HS-5 (cell line): ENCODE measurements at regions not wholly inside any gene's neighbourhood (a gene's known extent, or its start where the extent isn't known, plus 50 kb on each side); places are given as distances from the start of the nearest gene placed in this dataset.
A peak's percentile ranks its signal among the peaks of the same experiment; 100 is the strongest.
"Not testable (repeated sequence)": the region's sequence is repeated elsewhere in the genome, so short reads cannot be mapped to it uniquely, and the experiment has no call there.

ENCODE experiments used
- DNase-seq: peaks from one replicate; pipeline ENCODE4 v3.0.0-alpha.2; 2012; ENCODE audit warnings: low read depth

GRCh38 chr14:84436528-84436927, 1093.4 kb upstream of the FLRT2 start:
- DNase-seq = no peak

DNA sequence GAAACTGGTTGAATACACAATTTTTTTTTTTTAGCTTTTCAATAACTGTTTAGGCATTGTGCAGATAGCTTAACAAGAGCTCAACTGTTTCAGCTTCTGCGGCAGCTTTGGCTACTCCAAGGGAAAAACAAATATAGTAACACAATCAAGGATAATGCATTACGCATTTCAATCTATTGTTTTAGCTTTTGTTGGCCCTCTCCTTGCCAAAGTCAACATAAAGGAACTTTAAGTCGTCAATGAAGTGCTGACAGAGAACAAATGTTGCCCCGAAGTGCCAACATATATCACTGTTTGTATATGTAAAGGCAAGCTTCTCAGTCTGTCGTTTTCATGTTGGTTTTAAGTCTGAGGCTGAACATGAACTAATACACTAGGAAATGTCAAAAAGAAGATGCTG, 1087.4 kb upstream of the FLRT2 start:
- DNase-seq = no peak

GRCh38 chr14:84445486-84445885, 1084.5 kb upstream of the FLRT2 start:
- no peak for DNase-seq

DNA sequence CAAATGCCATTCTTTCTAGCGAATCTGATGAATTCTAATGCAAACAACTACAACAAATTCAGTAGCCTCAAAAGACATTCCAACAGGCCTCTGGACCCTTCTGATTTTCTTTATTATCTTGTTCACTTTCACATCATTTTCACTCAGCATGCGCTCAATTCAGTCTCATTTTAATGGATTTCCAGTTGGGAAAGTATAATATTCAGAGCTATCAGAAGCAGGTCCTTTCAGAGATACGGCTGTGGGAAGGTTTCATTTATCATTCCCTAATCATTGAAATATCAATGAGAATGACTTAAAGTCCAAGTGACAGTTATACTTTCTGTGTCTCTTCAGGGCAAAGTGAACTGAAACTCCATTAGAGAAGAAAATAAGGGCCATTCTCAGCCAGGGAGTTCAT, 1083.7 kb upstream of the FLRT2 start:
- no peak for DNase-seq

- no peak for DNase-seq
Measured at GRCh38 chr14:84453307-84453950, 1076.5 kb upstream of the FLRT2 start.

DNA sequence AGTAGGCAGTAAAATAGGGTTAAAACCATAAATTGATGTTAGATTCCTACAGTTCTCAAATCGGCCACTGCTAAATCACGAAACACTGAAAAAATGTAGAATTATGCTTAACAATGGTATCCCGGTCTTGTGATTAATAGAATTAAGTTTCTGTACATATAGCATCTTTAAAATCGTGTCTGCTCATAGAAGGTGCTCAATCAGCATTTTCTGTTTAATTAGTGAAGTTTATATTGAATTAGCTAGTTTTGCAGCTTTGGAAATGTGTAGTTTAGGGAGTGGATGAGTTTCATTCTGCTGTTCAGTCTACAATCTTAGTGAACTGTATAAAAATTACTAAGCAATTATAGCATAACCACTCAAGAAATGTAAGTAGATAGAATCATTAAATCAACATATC, 1075.8 kb upstream of the FLRT2 start:
- no peak for DNase-seq

GRCh38 chr14:84456946-84457345, 1073.0 kb upstream of the FLRT2 start:
- no peak for DNase-seq

GRCh38 chr14:84458881-84459280, 1071.1 kb upstream of the FLRT2 start:
- no peak for DNase-seq

GRCh38 chr14:84465880-84466279, 1064.1 kb upstream of the FLRT2 start:
- no peak for DNase-seq

GRCh38 chr14:84468153-84468552, 1061.8 kb upstream of the FLRT2 start:
- DNase-seq = no peak

- DNase-seq = no peak
Measured at GRCh38 chr14:84477996-84478395, 1051.9 kb upstream of the FLRT2 start.

DNA sequence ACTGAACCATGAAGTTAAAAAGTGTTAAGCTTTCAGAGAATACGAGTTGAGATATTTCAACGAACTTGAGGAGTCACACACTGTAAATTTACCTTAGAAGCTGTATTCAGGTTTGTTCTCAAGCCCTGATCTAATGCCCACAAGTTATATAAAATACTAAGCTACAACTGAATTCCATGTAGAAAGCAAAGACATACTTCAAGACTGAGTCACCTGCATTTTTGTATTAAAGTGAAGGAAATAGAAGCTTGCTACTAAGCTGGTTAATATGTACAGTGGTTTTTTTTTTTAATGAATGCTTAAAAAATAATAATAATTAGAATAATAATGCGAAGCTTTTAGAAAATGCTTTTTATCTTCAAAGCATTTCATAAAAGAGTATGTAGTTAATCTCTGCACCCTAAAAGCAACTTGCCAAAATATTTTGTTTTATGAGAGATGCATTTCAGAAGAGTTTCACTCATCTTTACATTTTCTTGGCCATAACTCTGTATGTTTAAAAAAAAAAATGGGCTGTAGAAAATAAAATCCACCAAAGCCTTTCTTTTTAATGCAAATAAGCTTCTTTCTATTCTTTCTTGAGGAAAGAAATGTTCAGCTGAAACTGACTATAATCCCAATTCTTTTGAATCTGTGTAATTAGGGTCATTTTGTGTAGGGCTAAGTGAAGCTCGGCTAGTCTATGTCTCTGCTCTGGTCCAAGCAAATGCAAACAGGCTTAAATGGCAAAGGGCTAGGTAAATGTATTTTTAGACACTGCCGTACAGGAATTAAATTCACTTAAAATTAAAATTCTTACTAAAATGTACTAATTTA, 1047.5 kb upstream of the FLRT2 start:
- peak; percentile 51 for DNase-seq

DNA sequence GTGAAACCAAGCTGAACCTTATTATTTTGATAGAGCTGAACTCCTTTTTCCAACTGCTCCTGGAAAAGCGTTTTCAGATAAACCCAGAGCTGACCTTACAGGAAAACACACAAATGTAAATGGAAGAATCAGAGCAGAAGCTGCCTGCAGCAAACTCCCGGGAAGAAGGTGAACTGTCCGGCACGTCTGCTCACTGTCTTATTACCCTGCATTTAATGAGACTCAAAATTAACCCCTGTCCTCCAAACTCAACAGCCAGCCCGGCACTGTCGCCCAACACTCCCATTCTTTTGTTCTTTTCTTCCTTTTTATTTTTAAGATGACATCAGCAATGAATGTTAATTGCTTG, 1046.9 kb upstream of the FLRT2 start:
- no peak for DNase-seq

GRCh38 chr14:84484243-84484642, 1045.7 kb upstream of the FLRT2 start:
- DNase-seq = not testable (repeated sequence)

DNA sequence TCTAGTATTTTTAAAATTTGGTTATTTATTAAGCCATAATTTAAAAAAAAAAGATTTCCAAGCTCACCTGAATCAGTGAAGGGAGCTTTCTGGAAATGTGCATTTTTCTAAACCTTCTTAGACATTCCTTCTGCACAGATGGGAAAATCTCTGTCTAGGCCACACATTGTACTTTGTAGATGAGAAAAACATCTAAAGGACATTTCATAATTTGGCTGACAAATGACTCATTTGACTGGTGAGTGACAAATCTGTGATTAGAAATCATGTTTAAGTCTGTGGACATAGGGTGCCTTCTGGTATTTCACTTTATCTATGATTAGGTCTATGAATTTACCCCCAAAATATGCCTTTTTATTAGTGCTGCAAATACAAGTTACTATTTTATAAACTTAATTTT, 1044.9 kb upstream of the FLRT2 start:
- no peak for DNase-seq

DNA sequence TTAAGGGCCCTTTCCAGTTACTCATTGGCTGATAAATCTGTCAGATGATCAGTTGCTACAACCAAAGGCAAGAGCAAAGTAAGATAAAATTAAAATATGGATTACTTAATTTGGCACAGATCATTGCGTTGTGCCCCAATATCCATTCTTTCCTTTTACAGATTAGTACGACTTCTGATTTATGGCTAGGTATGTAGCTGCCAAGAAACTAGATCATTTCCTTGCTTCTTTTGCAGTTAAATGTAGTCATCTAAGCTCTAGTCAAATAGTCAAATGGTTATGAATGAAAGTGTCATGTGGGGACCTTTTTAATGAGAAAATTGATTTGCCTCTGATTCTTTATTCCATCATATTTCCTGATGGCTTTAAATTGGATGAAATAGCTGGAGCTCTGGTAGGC, 1039.9 kb upstream of the FLRT2 start:
- no peak for DNase-seq

- DNase-seq = peak; percentile 20
Measured at GRCh38 chr14:84492685-84493084, 1037.3 kb upstream of the FLRT2 start.

DNA sequence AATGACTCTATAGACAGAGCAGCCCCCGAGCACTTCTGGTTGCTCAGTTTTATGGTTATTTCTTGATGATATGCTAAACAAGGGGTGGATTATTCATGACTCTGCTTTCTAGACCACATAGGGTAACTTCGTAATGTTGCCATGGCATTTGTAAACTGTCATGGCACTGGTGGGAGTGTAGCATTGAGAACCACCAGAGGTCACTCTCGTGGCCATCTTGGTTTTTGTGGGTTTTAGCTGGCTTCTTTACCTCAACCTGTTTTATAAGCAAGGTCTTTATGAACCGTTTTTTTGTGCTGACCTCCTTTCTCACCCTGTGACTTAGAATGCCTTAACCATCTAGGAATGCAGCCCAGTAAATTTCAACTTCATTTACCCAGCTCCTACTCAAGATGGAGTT, 1036.2 kb upstream of the FLRT2 start:
- DNase-seq = no peak

- DNase-seq = no peak
Measured at GRCh38 chr14:84496677-84497076, 1033.3 kb upstream of the FLRT2 start.

- DNase-seq = not testable (repeated sequence)
Measured at GRCh38 chr14:84512823-84513222, 1017.1 kb upstream of the FLRT2 start.

DNA sequence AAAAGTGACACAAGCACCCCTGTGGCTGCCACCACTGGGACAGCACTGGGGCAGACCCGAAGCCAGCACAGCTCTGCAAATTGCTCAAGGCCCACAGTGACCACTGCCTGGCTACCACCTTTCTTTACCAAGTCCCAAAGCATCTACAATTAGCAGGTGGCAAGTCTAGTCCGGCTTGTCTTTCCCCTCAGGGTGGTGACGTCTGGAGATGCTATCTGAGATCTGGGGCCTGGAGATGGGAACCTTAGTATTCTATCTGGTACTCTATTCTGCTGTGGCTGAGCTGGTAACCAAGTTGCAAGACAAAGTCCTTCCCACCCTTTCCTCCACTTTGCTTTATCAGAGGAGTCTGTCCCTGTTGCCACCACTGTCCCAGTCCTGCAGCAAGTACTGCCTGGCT, 1010.1 kb upstream of the FLRT2 start:
- DNase-seq = no peak

DNA sequence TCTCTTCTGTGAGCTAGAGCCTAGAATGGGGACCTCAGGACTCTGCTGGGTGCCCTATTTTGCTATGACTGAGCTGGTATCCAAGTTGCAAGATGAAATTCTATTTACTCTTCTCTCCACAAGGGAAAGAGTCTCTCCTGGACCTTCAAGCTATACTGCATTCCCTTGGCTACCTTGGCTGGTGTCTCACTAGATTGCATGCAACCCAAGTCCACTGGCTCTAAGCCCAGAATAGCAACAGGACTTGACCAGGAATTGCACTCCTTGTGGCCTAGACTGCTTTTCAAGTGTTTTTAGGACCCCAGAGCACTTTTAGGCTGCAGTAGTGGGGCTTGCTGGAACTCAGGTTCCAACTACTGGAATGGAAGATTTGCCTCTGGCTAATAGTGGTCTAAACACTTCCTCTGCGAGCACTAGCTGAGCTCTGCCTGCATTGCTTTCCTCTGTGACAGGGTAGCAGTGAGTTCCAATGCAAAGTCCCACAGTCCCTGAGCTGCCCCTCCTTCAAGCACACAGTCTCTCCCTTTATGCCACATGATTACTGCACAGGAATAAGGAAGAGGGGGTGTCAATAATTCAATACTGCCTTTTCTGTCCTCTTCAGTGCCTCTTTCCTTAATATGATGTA, 1009.1 kb upstream of the FLRT2 start:
- no peak for DNase-seq

DNA sequence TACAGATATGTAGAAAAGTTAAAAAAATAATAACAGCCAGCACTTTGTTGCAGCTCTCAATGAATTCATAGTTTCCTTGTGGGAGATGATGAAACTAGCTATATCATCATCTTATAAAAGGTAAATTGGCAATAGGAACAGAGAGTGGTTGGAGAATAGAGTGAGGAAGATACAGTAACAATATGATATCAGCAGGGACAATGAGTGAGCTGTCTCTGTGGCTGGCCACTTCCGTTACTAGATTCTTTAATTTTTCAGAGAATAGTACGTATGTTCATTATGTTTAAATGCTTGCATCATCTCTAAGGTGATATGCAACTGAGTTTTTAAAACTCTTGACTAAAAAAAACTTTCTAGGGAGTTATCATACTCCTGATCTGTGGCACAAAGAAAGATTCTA, 1006.2 kb upstream of the FLRT2 start:
- no peak for DNase-seq
